Skeletal muscle satellite cell (primary cell): ENCODE measurements at regions not wholly inside any gene's neighbourhood (a gene's known extent, or its start where the extent isn't known, plus 50 kb on each side); places are given as distances from the start of the nearest gene placed in this dataset.

Experiments used
- H3K27me3 ChIP-seq: 2 replicates; pipeline ENCODE4 v1.7.0; 2013; ENCODE audit warnings: low read length; ENCODE audit not compliant: control insufficient read depth, insufficient read depth
- H3K36me3 ChIP-seq: 2 replicates; pipeline ENCODE4 v1.7.0; 2013; ENCODE audit warnings: mild to moderate bottlenecking, control low read depth, low read length; ENCODE audit not compliant: insufficient read depth
- H3K4me1 ChIP-seq: 2 replicates; pipeline ENCODE4 v1.7.0; 2013; ENCODE audit warnings: low read length; ENCODE audit not compliant: control insufficient read depth, insufficient read depth
- H3K4me2 ChIP-seq: 2 replicates; pipeline ENCODE4 v1.7.0; 2013; ENCODE audit warnings: mild to moderate bottlenecking, low read length
- H3K4me3 ChIP-seq: 2 replicates; pipeline ENCODE4 v1.7.0; 2013; ENCODE audit warnings: low read length
- H3K9ac ChIP-seq: 2 replicates; pipeline ENCODE4 v1.7.0; 2013; ENCODE audit warnings: mild to moderate bottlenecking, low read depth, low read length, moderate library complexity
- H3K9me3 ChIP-seq: replicated peaks from 2 replicates; pipeline ENCODE4 v1.7.0; 2013; ENCODE audit warnings: mild to moderate bottlenecking, control low read depth, low read length

- H3K27me3 ChIP-seq: no peaks in the 10 kb centered on the region
- H3K4me3 ChIP-seq: no peak overlapping the region
- no peak overlapping the region for H3K4me2 ChIP-seq
- H3K9me3 ChIP-seq: peaks cover 11% of the 10 kb centered on the region
- H3K4me1 ChIP-seq: no peaks in the 10 kb centered on the region
- no peak overlapping the region for H3K9ac ChIP-seq
- H3K36me3 ChIP-seq: no peaks in the 10 kb centered on the region
Measured at GRCh38 chr22:47694536-47695130, 932.2 kb downstream of the TBC1D22A start.

- Histone ChIP-seq H3K9me3 (peaks cover 11% of the 10 kb centered on the region), H3K4me1 (no peaks in the 10 kb centered on the region), H3K9ac (no peak overlapping the region), H3K4me3 (no peak overlapping the region), H3K27me3 (no peaks in the 10 kb centered on the region), H3K36me3 (no peaks in the 10 kb centered on the region), H3K4me2 (no peak overlapping the region)
Measured at GRCh38 chr22:47693606-47694005, 931.2 kb downstream of the TBC1D22A start.

- peaks cover 11% of the 10 kb centered on the region for H3K9me3 ChIP-seq
- H3K9ac ChIP-seq: no peak overlapping the region
- H3K4me1 ChIP-seq: no peaks in the 10 kb centered on the region
- H3K4me3 ChIP-seq: no peak overlapping the region
- H3K4me2 ChIP-seq: no peak overlapping the region
- no peaks in the 10 kb centered on the region for H3K36me3 ChIP-seq
- H3K27me3 ChIP-seq: no peaks in the 10 kb centered on the region
Measured at GRCh38 chr22:47692811-47693210, 930.4 kb downstream of the TBC1D22A start.

DNA sequence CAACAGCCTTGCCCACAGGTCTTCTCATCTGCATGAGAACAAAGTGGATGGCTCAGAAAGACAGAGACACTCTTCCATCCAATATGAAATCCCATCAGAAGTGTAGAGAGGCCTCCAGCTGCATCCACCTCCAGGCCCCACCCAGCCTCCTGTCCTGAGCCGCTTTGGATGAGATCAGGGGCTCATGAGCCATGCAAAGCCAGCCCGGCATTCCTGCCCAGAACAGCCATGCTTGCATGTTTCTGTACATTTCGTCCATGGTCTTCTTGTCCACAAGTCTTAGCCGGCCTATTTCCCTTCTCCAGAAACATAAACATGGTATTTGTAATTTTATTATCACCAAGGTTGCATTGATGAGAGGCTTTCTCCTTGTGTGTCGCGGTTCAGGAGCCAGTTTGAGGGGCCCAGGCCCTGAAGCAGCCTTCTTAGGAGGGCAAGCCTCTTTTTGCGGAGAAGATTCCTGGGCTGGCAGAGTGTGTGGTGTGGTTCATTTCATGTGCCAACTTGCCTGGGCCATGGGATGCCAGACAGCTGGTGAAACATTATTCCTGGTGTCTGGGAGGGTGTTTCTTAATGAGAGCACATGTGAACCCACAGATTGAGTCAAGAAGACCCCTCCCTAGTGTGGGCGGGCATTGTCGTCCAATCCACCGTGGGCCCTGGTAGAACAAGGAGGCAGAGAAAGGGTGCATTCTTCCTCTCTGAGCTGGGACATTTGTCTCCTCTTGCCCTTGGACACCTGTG is 928.9 kb downstream of the TBC1D22A start:
- Histone ChIP-seq H3K9me3 (peaks cover 11% of the 10 kb centered on the region), H3K4me2 (no peak overlapping the region), H3K27me3 (no peaks in the 10 kb centered on the region), H3K36me3 (no peaks in the 10 kb centered on the region), H3K4me3 (no peak overlapping the region), H3K4me1 (no peaks in the 10 kb centered on the region), H3K9ac (no peak overlapping the region)

GRCh38 chr22:47690586-47690985 is 928.1 kb downstream of the TBC1D22A start:
- Histone ChIP-seq H3K4me2 (no peak overlapping the region), H3K9ac (no peak overlapping the region), H3K27me3 (no peaks in the 10 kb centered on the region), H3K9me3 (peaks cover 11% of the 10 kb centered on the region), H3K4me3 (no peak overlapping the region), H3K4me1 (no peaks in the 10 kb centered on the region), H3K36me3 (no peaks in the 10 kb centered on the region)

- no peak overlapping the region for H3K9ac ChIP-seq
- no peak overlapping the region for H3K4me3 ChIP-seq
- no peaks in the 10 kb centered on the region for H3K4me1 ChIP-seq
- H3K9me3 ChIP-seq: peaks cover 11% of the 10 kb centered on the region
- H3K27me3 ChIP-seq: no peaks in the 10 kb centered on the region
- H3K36me3 ChIP-seq: no peaks in the 10 kb centered on the region
- H3K4me2 ChIP-seq: no peak overlapping the region
Measured at GRCh38 chr22:47690166-47690565, 927.7 kb downstream of the TBC1D22A start.

DNA sequence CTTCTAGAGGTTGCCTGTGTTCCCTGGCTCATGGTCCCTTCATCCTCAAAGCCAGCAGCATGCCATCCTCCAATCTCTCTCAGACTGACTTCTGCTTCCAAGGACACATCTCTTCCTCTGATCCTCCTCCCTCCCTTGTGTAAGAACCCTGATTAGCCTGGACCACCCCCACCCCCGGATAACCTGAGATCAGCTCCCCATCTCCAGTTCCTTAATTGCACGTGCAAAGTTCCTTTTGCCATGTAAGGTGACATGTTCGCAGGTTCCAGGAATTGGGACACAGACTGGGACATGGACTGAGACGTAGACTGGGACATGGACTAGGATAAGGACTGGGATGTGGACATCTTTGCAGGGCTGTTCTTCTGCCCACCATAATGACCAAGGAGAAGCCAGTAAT is 925.3 kb downstream of the TBC1D22A start:
- Histone ChIP-seq H3K36me3 (no peaks in the 10 kb centered on the region), H3K4me2 (no peak overlapping the region), H3K4me1 (no peaks in the 10 kb centered on the region), H3K9ac (no peak overlapping the region), H3K27me3 (no peaks in the 10 kb centered on the region), H3K9me3 (peaks cover 13% of the 10 kb centered on the region), H3K4me3 (no peak overlapping the region)

DNA sequence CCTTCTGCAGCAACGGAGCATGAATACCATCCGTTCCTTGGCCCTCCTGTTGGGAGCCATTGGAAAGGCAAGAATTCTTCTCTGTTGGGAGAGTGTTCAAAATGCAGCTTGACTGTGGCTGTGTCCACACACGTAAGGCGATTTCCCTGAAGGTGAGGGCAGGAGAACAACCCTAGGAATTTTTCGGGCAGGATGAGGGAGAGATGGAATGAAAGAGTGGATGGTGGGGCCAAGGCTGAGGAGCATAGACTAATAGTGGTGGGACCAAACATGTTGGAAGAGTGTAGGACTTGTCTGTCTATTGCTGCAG is 924.9 kb downstream of the TBC1D22A start:
- H3K4me1 ChIP-seq: no peaks in the 10 kb centered on the region
- H3K4me2 ChIP-seq: no peak overlapping the region
- no peak overlapping the region for H3K9ac ChIP-seq
- H3K27me3 ChIP-seq: no peaks in the 10 kb centered on the region
- H3K36me3 ChIP-seq: no peaks in the 10 kb centered on the region
- peaks cover 16% of the 10 kb centered on the region for H3K9me3 ChIP-seq
- H3K4me3 ChIP-seq: no peak overlapping the region

GRCh38 chr22:47686594-47687345 is 924.3 kb downstream of the TBC1D22A start:
- Histone ChIP-seq H3K9ac (no peak overlapping the region), H3K4me3 (no peak overlapping the region), H3K4me2 (no peak overlapping the region), H3K4me1 (no peaks in the 10 kb centered on the region), H3K9me3 (peaks cover 22% of the 10 kb centered on the region), H3K27me3 (no peaks in the 10 kb centered on the region), H3K36me3 (no peaks in the 10 kb centered on the region)

DNA sequence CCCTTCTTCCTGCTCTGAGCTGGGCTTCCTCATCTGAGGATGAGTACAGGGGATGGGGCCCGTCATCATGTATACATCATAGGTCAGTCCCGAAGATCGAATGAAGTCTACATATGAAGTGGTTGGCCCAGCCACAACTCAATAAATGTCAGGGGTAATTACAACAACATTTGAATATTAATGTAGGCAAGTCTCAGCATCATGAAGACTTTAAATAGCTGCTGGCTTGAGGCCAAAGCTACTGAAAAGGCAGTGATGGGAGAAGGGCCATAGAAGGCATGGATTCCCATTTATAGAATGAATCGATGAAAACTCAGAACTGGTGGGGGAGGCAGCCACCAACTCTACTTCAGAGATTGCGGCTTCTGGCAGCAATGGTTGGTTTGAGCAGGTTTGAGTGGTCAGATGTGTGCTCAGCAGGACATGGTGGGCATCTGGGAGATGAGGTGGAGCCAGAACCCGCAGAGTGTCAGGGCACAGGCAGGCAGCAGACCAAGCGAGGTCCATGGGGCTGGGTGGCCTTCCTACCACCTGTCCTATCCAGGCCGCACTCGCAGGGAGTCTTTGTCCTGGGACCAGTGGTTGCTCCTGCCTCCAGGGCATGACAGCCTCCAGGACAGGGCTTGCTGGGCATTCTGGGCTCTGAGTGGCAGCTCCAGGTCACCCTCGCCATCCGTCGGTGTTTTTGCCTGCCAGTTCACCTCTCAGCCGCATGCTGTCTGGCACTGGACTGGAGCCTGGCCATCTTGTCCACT is 919.1 kb downstream of the TBC1D22A start:
- Histone ChIP-seq H3K4me1 (no peaks in the 10 kb centered on the region), H3K4me2 (no peak overlapping the region), H3K27me3 (no peaks in the 10 kb centered on the region), H3K4me3 (no peak overlapping the region), H3K36me3 (no peaks in the 10 kb centered on the region), H3K9me3 (peaks cover 22% of the 10 kb centered on the region), H3K9ac (no peak overlapping the region)

DNA sequence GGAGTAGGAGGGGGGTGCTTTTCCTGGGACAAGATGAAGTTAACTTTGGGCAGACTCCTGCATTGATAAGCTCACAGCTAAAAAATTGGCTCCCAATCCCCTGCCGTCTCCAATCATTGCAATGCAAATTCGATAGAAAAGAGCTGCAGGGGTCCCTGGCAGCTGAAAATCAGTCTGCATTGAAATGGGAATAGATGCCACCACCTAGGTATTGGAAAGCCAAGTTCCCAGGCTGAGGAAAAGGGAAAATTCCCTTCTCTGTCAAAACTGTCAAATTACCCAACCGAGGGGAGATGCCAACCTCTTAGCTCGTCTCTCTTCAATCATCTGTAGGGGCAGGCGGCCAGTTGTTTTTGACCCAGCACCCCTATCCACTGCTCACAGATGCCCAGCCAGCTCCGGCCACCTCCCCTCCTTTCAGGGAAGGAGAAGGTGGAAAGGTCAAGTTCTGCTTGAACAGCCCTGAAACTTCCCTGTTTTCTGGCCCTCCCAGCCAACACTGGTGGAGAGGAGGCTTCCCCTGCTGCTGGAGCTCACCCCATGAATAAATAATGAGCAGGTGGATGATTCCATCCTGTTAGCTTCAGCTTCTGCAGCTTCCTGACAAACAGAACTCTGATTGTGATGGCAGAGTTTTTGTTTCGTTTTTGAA is 916.3 kb downstream of the TBC1D22A start:
- H3K9me3 ChIP-seq: peaks cover 18% of the 10 kb centered on the region
- no peaks in the 10 kb centered on the region for H3K27me3 ChIP-seq
- no peak overlapping the region for H3K4me2 ChIP-seq
- H3K4me3 ChIP-seq: no peak overlapping the region
- H3K9ac ChIP-seq: no peak overlapping the region
- H3K4me1 ChIP-seq: no peaks in the 10 kb centered on the region
- H3K36me3 ChIP-seq: no peaks in the 10 kb centered on the region
